Central memory CD8-positive, alpha-beta T cell (primary cell): ENCODE measurements at regions not wholly inside any gene's neighbourhood (a gene's known extent, or its start where the extent isn't known, plus 50 kb on each side); places are given as distances from the start of the nearest gene placed in this dataset.
"Not testable (repeated sequence)": the region's sequence is repeated elsewhere in the genome, so short reads cannot be mapped to it uniquely, and the experiment has no call there.

Experiments
- ATAC-seq: fragments of 150-1000 bp; cut with Tn5 transposase; replicated peaks from 2 replicates; pipeline ENCODE4 v1.10.0; 2022; ENCODE audit warnings: mild to moderate bottlenecking, moderate FRiP score, moderate number of reproducible peaks; ENCODE audit not compliant: poor library complexity, severe bottlenecking; ENCODE audit errors: extremely low read depth
- DNase-seq, 2 donors: peaks; one replicate each; pipeline ENCODE4 v3.0.0; 2021; ENCODE audit warnings: low spot score in 2 of 2
- H3K27ac Mint-ChIP-seq: one replicate; pipeline ENCODE4 v1.8.0; 2022; ENCODE audit warnings: low read depth, mild to moderate bottlenecking, moderate library complexity, mixed read lengths
- H3K27me3 Mint-ChIP-seq: one replicate; pipeline ENCODE4 v1.8.0; 2022; ENCODE audit warnings: mixed read lengths
- H3K36me3 Mint-ChIP-seq: one replicate; pipeline ENCODE4 v1.8.0; 2022; ENCODE audit warnings: mild to moderate bottlenecking, moderate library complexity, mixed read lengths; ENCODE audit not compliant: insufficient read depth
- H3K4me1 Mint-ChIP-seq: one replicate; pipeline ENCODE4 v1.8.0; 2022; ENCODE audit warnings: mixed read lengths
- H3K4me3 Mint-ChIP-seq: one replicate; pipeline ENCODE4 v1.8.0; 2022; ENCODE audit warnings: mild to moderate bottlenecking, moderate library complexity, mixed read lengths
- H3K9me3 Mint-ChIP-seq: one replicate; pipeline ENCODE4 v1.8.0; 2022; ENCODE audit warnings: mixed read lengths

- not testable (repeated sequence) for ATAC-seq, H3K27ac Mint-ChIP-seq, H3K4me3 Mint-ChIP-seq, H3K36me3 Mint-ChIP-seq, H3K4me1 Mint-ChIP-seq, DNase-seq, H3K9me3 Mint-ChIP-seq, H3K27me3 Mint-ChIP-seq
Measured at GRCh38 chrY:25152322-25152721, 100.4 kb upstream of the BPY2C start.

- H3K9me3 Mint-ChIP-seq, H3K4me1 Mint-ChIP-seq, DNase-seq, H3K36me3 Mint-ChIP-seq, H3K4me3 Mint-ChIP-seq, H3K27me3 Mint-ChIP-seq, H3K27ac Mint-ChIP-seq: not testable (repeated sequence)
- ATAC-seq: peak; percentile 56
Measured at GRCh38 chrY:25148007-25148406, 96.1 kb upstream of the BPY2C start.

GRCh38 chrY:25132139-25132849 is 80.4 kb upstream of the BPY2C start:
- not testable (repeated sequence) for H3K27ac Mint-ChIP-seq, H3K36me3 Mint-ChIP-seq, ATAC-seq, H3K4me3 Mint-ChIP-seq, H3K27me3 Mint-ChIP-seq, H3K4me1 Mint-ChIP-seq, DNase-seq, H3K9me3 Mint-ChIP-seq

- H3K4me1 Mint-ChIP-seq, H3K27ac Mint-ChIP-seq, DNase-seq, H3K9me3 Mint-ChIP-seq, H3K27me3 Mint-ChIP-seq, H3K36me3 Mint-ChIP-seq, H3K4me3 Mint-ChIP-seq, ATAC-seq: not testable (repeated sequence)
Measured at GRCh38 chrY:25120897-25121296, 69.0 kb upstream of the BPY2C start.

- H3K36me3 Mint-ChIP-seq, ATAC-seq, H3K27me3 Mint-ChIP-seq, H3K27ac Mint-ChIP-seq, H3K9me3 Mint-ChIP-seq, H3K4me1 Mint-ChIP-seq, H3K4me3 Mint-ChIP-seq, DNase-seq: not testable (repeated sequence)
Measured at GRCh38 chrY:25108180-25108579, 56.3 kb upstream of the BPY2C start.
